H9 (cell line): ENCODE measurements at regions not wholly inside any gene's neighbourhood (a gene's known extent, or its start where the extent isn't known, plus 50 kb on each side); places are given as distances from the start of the nearest gene placed in this dataset.

Source experiments
- DNase-seq: peaks from one replicate; pipeline ENCODE4 v3.0.0-alpha.2; 2017
- H2AFZ ChIP-seq: one replicate; pipeline ENCODE4 v1.6.1; 2013; ENCODE audit warnings: mild to moderate bottlenecking, low read length, control low read depth, moderate library complexity
- H2AK5ac ChIP-seq: 2 replicates; pipeline ENCODE4 v1.6.1; 2013; ENCODE audit warnings: low read length, control low read depth, mixed read lengths; ENCODE audit not compliant: insufficient read length
- H2BK120ac ChIP-seq: one replicate; pipeline ENCODE4 v1.6.1; 2013; ENCODE audit warnings: low read depth, mild to moderate bottlenecking, low read length, control low read depth, inconsistent platforms; ENCODE audit not compliant: poor library complexity, severe bottlenecking
- H2BK12ac ChIP-seq: 2 replicates; pipeline ENCODE4 v1.6.1; 2013; ENCODE audit warnings: low read length, control low read depth, mixed read lengths, low read depth; ENCODE audit not compliant: insufficient read length
- H2BK15ac ChIP-seq: 2 replicates; pipeline ENCODE4 v1.6.1; 2013; ENCODE audit warnings: low read depth, low read length, control low read depth
- H2BK20ac ChIP-seq: one replicate; pipeline ENCODE4 v1.6.1; 2013; ENCODE audit warnings: low read depth, mild to moderate bottlenecking, low read length, control low read depth, inconsistent platforms; ENCODE audit not compliant: poor library complexity, severe bottlenecking
- H2BK5ac ChIP-seq: 2 replicates; pipeline ENCODE4 v1.6.1; 2013; ENCODE audit warnings: low read length, control low read depth, mixed read lengths; ENCODE audit not compliant: insufficient read length
- H3K14ac ChIP-seq: 2 replicates; pipeline ENCODE4 v1.6.1; 2013; ENCODE audit warnings: low read length, control low read depth; ENCODE audit not compliant: insufficient read depth
- H3K18ac ChIP-seq: 2 replicates; pipeline ENCODE4 v1.6.1; 2013; ENCODE audit warnings: low read depth, mild to moderate bottlenecking, mixed read lengths, low read length, control low read depth; ENCODE audit not compliant: insufficient read length
- H3K23ac ChIP-seq: 2 replicates; pipeline ENCODE4 v1.6.1; 2013; ENCODE audit warnings: low read length, control low read depth, mixed read lengths, low read depth; ENCODE audit not compliant: insufficient read length
- H3K23me2 ChIP-seq: 2 replicates; pipeline ENCODE4 v1.6.1; 2013; ENCODE audit warnings: low read depth, mild to moderate bottlenecking, mixed read lengths, low read length, control low read depth; ENCODE audit not compliant: insufficient read length, poor library complexity, severe bottlenecking
- H3K27ac ChIP-seq: 2 replicates; pipeline ENCODE4 v1.5.1; 2013; ENCODE audit warnings: low read length, control low read depth, mixed read lengths, low read depth; ENCODE audit not compliant: insufficient read length
- H3K27me3 ChIP-seq: 2 replicates; pipeline ENCODE4 v1.6.1; 2013; ENCODE audit warnings: low read length, control low read depth, inconsistent platforms; ENCODE audit not compliant: insufficient read depth
- H3K4ac ChIP-seq: 2 replicates; pipeline ENCODE4 v1.6.1; 2013; ENCODE audit warnings: low read depth, mild to moderate bottlenecking, control low read depth, inconsistent platforms, low read length, moderate library complexity
- H3K4me1 ChIP-seq: 2 replicates; pipeline ENCODE4 v1.6.1; 2013; ENCODE audit warnings: low read length, control low read depth, inconsistent platforms; ENCODE audit not compliant: insufficient read depth
- H3K4me2 ChIP-seq: 2 replicates; pipeline ENCODE4 v1.6.1; 2013; ENCODE audit warnings: low read length, control low read depth, mixed read lengths; ENCODE audit not compliant: insufficient read length, insufficient read depth
- H3K56ac ChIP-seq: 2 replicates; pipeline ENCODE4 v1.6.1; 2013; ENCODE audit warnings: low read depth, mild to moderate bottlenecking, mixed read lengths, low read length, control low read depth; ENCODE audit not compliant: insufficient read length
- H3K79me1 ChIP-seq: 2 replicates; pipeline ENCODE4 v1.6.1; 2013; ENCODE audit warnings: low read depth, mild to moderate bottlenecking, moderate library complexity, low read length, control low read depth, inconsistent platforms; ENCODE audit not compliant: insufficient read depth, poor library complexity, severe bottlenecking
- H3K79me2 ChIP-seq: 2 replicates; pipeline ENCODE4 v1.6.1; 2013; ENCODE audit warnings: low read length, control low read depth, inconsistent platforms; ENCODE audit not compliant: insufficient read depth
- H3K9ac ChIP-seq: 2 replicates; pipeline ENCODE4 v1.6.1; 2013; ENCODE audit warnings: low read length, control low read depth, mixed read lengths; ENCODE audit not compliant: insufficient read length; ENCODE audit errors: extremely low read depth
- H3K9me3 ChIP-seq: one replicate; pipeline ENCODE4 v1.6.1; 2013; ENCODE audit warnings: low read depth, low read length, inconsistent platforms; ENCODE audit not compliant: control insufficient read depth
- H3T11ph ChIP-seq: one replicate; pipeline ENCODE4 v1.6.1; 2013; ENCODE audit warnings: mild to moderate bottlenecking, low read length, control low read depth, inconsistent platforms
- H4K20me1 ChIP-seq: one replicate; pipeline ENCODE4 v1.6.1; 2013; ENCODE audit not compliant: control insufficient read depth, insufficient read length, insufficient read depth
- H4K5ac ChIP-seq: 2 replicates; pipeline ENCODE4 v1.6.1; 2013; ENCODE audit warnings: low read depth, mild to moderate bottlenecking, mixed read lengths, low read length, control low read depth; ENCODE audit not compliant: insufficient read length
- H4K8ac ChIP-seq: replicated peaks from 2 replicates; pipeline ENCODE4 v1.6.1; 2013; ENCODE audit warnings: low read length, control low read depth, mixed read lengths, low read depth; ENCODE audit not compliant: insufficient read length
- H4K91ac ChIP-seq: 2 replicates; pipeline ENCODE4 v1.6.1; 2013; ENCODE audit warnings: low read depth, mild to moderate bottlenecking, moderate library complexity, mixed read lengths, low read length, control low read depth; ENCODE audit not compliant: insufficient read length
- H3K27ac Mint-ChIP-seq, 3 experiments: 2 replicates in 2 of 3; 3 replicates in 1 of 3; pipeline ENCODE4 v1.8.0; 2020 to 2021; ENCODE audit warnings: mixed read lengths in 3 of 3, mild to moderate bottlenecking in 1 of 3, moderate library complexity in 1 of 3
- H3K27me3 Mint-ChIP-seq: 2 replicates; pipeline ENCODE4 v1.8.0; 2021; ENCODE audit warnings: low read depth, mild to moderate bottlenecking, moderate library complexity, mixed read lengths
- H3K36me3 Mint-ChIP-seq, 3 experiments: 2 replicates in 2 of 3; 3 replicates in 1 of 3; pipeline ENCODE4 v1.8.0; 2020 to 2021; ENCODE audit warnings: low read depth in 3 of 3, mixed read lengths in 3 of 3; ENCODE audit not compliant: insufficient read depth in 1 of 3
- H3K4me1 Mint-ChIP-seq, 2 experiments: 2 replicates each; pipeline ENCODE4 v1.8.0; 2020; ENCODE audit warnings: mixed read lengths in 2 of 2
- H3K4me3 Mint-ChIP-seq, 2 experiments: 2 replicates in 1 of 2; 3 replicates in 1 of 2; pipeline ENCODE4 v1.8.0; 2020 to 2021; ENCODE audit warnings: mild to moderate bottlenecking in 2 of 2, mixed read lengths in 2 of 2, moderate library complexity in 1 of 2
- H3K9me3 Mint-ChIP-seq, 2 experiments: 2 replicates in 1 of 2; 3 replicates in 1 of 2; pipeline ENCODE4 v1.8.0; 2020; ENCODE audit warnings: mild to moderate bottlenecking in 2 of 2, mixed read lengths in 2 of 2, moderate library complexity in 1 of 2
- CTCF ChIP-seq: fragments of 200-600 bp; sonication (generic); conservative IDR thresholded peaks from 3 replicates; pipeline ENCODE4 v1.8.0; 2021; ENCODE audit warnings: antibody characterized with exemption, mild to moderate bottlenecking
- WGBS: extraction: QIAGEN DNeasy Blood & Tissue Kit; methylation state at CpG from one replicate; pipeline ENCODE4 v1.1.7; 2013; ENCODE audit warnings: missing lambda C conversion rate, low lambda C conversion rate, mixed read lengths; ENCODE audit not compliant: insufficient read length; ENCODE audit errors: extremely low coverage; 5-methylcytosine and 5-hydroxymethylcytosine counted together

GRCh38 chr18:11204020-11204419 is 54.7 kb upstream of the PIEZO2 start:
- Histone ChIP-seq H2BK120ac (no peak overlapping the region), H3K4me1 (no peaks in the 10 kb centered on the region), H3K4ac (no peak overlapping the region), H4K20me1 (no peaks in the 10 kb centered on the region), H3K56ac (no peak overlapping the region), H2BK20ac (no peak overlapping the region), H2BK12ac (no peak overlapping the region), H3K27me3 (no peaks in the 10 kb centered on the region), H2AK5ac (no peak overlapping the region), H3K18ac (no peak overlapping the region), H2AFZ (no peak overlapping the region), H4K91ac (no peak overlapping the region), H3K79me2 (no peaks in the 10 kb centered on the region), H3K23me2 (no peaks in the 10 kb centered on the region), H2BK15ac (no peak overlapping the region), H2BK5ac (no peak overlapping the region), H4K8ac (no peak overlapping the region), H3K23ac (no peak overlapping the region), H3K9me3 (no peaks in the 10 kb centered on the region), H3T11ph (no peak overlapping the region), H3K14ac (no peak overlapping the region), H3K4me2 (no peak overlapping the region), H3K27ac (no peak overlapping the region), H3K79me1 (no peaks in the 10 kb centered on the region), H3K9ac (no peak overlapping the region), H4K5ac (no peak overlapping the region)
- TF ChIP-seq CTCF, result no peak
- no peaks in the 10 kb centered on the region for H3K36me3 Mint-ChIP-seq
- H3K4me3 Mint-ChIP-seq, result no peak overlapping the region
- H3K4me1 Mint-ChIP-seq, result no peaks in the 10 kb centered on the region
- DNase-seq, result no peak
- no peaks in the 10 kb centered on the region for H3K9me3 Mint-ChIP-seq
- H3K27me3 Mint-ChIP-seq, result no peaks in the 10 kb centered on the region
- no peak overlapping the region for H3K27ac Mint-ChIP-seq
- WGBS, result no CpG with 5 or more reads among the region's 3 CpGs
